ENCODE measurements at regions not wholly inside any gene's neighbourhood (a gene's known extent, or its start where the extent isn't known, plus 50 kb on each side); places are given as distances from the start of the nearest gene placed in this dataset.

GRCh38 chr3:148253713-148254112 lies 444.0 kb upstream of the AGTR1 start:
- ATAC-seq (ENCODE audit: poor library complexity) (no peak), DNase-seq (no peak)
- intact Hi-C loops (cut with DNase I), result no loop called here

- ATAC-seq (ENCODE audit: poor library complexity) (no peak), DNase-seq (no peak)
- intact Hi-C loops (cut with DNase I), result no loop called here
Observed at GRCh38 chr3:148254402-148254801, 443.3 kb upstream of the AGTR1 start.

GRCh38 chr3:148255981-148256969 lies 441.4 kb upstream of the AGTR1 start:
- DNase-seq (no peak), ATAC-seq (ENCODE audit: poor library complexity) (no peak)
- intact Hi-C loops (cut with DNase I), result no loop called here

GRCh38 chr3:148262980-148263379 lies 434.7 kb upstream of the AGTR1 start:
- no peak for DNase-seq
- intact Hi-C loops (cut with DNase I), result no loop called here
- ATAC-seq (ENCODE audit: poor library complexity), result no peak

DNA sequence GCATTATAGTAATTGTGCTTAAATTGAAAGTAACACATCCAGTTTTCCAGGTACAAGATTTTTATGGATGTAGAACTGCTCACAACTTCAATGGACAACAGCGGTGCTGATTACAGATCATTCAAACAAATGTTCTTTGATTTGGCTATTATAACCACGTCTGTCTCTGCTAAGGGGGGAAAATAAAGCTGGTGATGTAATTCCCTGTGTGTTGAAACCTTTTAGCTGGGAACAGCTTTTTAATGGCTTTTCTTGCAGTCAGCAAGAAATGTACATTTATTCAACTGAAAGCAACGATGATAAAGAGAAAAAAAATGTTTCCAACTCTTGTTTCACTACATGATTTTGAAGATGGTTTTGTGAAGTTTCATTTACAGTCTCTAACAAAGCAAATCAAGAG lies 431.9 kb upstream of the AGTR1 start:
- ATAC-seq (ENCODE audit: poor library complexity), result no peak
- DNase-seq, result no peak
- intact Hi-C loops (cut with DNase I), result no loop called here

- ATAC-seq (ENCODE audit: poor library complexity), result no peak
- no peak for DNase-seq
- intact Hi-C loops (cut with DNase I), result no loop called here
Observed at GRCh38 chr3:148266341-148266740, 431.4 kb upstream of the AGTR1 start.

- intact Hi-C loops (cut with DNase I), result no loop called here
- DNase-seq (no peak), ATAC-seq (ENCODE audit: poor library complexity) (no peak)
Observed at GRCh38 chr3:148269816-148270215, 427.9 kb upstream of the AGTR1 start.

DNA sequence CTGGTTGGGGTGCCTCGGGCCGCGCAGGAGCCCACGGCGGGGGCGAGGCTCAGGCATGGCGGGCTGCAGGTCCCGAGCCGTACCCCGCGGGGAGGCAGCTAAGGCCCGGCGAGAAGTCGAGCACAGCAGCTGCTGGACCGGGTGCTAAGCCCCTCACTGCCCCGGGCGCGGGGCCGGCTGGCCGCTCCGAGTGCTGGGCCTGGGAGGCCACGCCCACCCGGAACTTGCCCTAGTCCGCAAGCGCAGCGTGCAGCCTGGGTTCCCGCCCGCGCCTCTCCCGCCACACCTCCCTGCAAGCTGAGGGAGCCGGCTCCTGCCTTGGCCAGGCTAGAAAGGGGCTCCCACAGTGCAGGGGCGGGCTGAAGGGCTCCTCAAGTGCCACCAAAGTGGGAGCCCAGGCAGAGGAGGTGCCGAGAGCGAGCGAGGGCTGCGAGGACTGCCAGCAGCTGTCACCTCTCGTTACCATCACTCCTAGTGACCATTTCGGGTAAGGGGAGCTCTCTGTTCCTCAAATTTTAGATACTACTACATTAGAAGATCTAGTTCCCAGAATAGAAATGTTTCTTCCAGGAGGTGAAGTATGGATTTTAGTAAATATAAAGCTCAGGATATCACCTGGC lies 417.0 kb upstream of the AGTR1 start:
- ATAC-seq (ENCODE audit: poor library complexity) (no peak), DNase-seq (no peak)
- intact Hi-C loops (cut with DNase I), result no loop called here

- no peak for DNase-seq
- ATAC-seq (ENCODE audit: poor library complexity), result no peak
- intact Hi-C loops (cut with DNase I), result no loop called here
Observed at GRCh38 chr3:148289159-148289558, 408.5 kb upstream of the AGTR1 start.

GRCh38 chr3:148297013-148297412 lies 400.7 kb upstream of the AGTR1 start:
- intact Hi-C loops (cut with DNase I), result no loop called here
- DNase-seq, result no peak
- no peak for ATAC-seq (ENCODE audit: poor library complexity)

DNA sequence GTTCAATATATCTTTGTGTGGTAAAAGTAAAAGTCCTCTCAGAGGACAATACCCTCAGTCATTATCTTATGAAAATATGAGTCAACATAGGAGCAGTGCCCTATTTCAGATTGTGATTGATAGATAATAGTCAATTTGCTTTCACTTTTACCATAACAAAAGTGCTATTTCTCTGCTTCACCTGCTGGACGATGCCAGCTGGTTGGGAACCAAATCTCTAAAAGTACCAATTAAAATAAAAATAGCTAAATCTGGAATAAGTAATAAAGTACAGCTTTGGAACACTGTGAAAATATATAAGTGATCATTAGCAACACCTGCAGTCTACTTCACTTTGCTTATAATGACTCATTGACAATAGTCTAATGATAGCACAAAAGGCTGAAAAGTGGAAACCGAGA lies 390.3 kb upstream of the AGTR1 start:
- DNase-seq (no peak), ATAC-seq (ENCODE audit: poor library complexity) (no peak)
- intact Hi-C loops (cut with DNase I), result no loop called here

DNA sequence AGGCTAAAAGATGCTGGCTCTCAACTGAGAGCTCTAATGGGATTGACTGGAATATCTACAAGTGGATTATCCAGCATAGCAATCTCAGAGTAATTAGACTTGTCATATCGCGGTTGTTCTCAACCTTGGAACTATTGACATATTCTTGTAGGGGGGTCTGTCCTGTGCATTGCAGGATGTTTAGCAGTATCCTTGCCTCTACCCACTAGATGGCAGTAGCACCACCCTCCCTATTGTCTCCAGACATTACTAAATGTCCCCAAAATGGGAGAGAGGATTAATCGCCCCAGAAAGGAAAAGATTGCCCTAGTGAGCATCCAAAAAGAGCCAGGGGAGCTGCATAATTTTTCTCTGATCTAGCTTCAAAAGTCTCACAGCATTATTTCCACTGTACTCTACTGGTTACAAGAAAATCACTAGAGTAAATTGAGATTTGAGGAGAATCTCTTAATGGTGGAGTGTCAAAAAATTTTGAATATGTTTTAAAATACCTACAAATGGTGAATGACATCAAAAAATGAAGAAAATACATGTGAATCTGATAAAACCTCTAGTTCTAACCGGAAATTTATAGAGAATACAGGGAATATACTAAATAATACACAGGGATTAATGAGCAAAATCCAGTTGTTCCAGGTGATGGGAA lies 388.2 kb upstream of the AGTR1 start:
- DNase-seq, result no peak
- intact Hi-C loops (cut with DNase I), result no loop called here
- ATAC-seq (ENCODE audit: poor library complexity), result no peak

DNA sequence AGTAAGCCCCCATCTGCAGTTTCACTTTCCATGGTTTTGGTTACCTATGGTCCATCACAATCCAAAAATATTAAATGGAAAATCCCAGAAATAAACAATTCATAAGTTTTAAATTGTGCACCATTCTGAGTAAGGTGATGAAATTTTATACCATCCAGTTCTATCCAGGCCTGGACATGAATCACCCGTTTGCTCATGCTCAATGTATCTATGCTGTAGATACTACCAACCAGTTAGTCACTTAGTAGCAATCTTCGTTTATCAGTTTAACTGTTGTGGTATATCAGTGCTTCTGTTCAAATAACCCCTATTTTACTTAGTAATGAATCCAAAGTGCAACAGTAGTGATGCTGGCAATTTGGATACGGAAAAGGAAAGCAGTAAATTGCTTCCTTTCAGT lies 381.9 kb upstream of the AGTR1 start:
- DNase-seq (no peak), ATAC-seq (ENCODE audit: poor library complexity) (no peak)
- intact Hi-C loops (cut with DNase I), result no loop called here

DNA sequence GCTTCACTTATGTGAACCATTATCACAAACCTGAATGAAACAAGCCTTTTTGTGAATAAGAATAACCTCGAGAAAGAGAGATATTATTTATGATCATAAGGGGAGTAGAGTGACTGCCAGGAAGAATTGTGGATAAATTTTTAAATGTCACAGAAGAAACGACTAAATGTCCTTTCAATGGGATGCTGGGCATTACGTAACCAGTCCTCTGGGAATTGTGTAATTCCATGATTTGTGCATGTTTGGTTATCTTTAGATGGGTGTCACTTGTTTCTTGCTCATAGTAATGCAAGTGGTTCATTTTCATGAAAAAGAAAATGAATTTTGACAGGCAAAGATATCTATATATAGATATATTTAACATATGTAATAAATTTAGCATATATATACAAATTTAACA lies 379.5 kb upstream of the AGTR1 start:
- ATAC-seq (ENCODE audit: poor library complexity) (no peak), DNase-seq (no peak)
- intact Hi-C loops (cut with DNase I), result no loop called here

GRCh38 chr3:148319161-148319915 lies 378.4 kb upstream of the AGTR1 start:
- intact Hi-C loops (cut with DNase I), result no loop called here
- DNase-seq, result no peak
- no peak for ATAC-seq (ENCODE audit: poor library complexity)

- intact Hi-C loops (cut with DNase I), result no loop called here
- ATAC-seq (ENCODE audit: poor library complexity) (no peak), DNase-seq (no peak)
Observed at GRCh38 chr3:148319960-148320359, 377.7 kb upstream of the AGTR1 start.

GRCh38 chr3:148329481-148330235 lies 368.0 kb upstream of the AGTR1 start:
- no peak for ATAC-seq (ENCODE audit: poor library complexity)
- DNase-seq, result no peak
- intact Hi-C loops (cut with DNase I), result no loop called here

DNA sequence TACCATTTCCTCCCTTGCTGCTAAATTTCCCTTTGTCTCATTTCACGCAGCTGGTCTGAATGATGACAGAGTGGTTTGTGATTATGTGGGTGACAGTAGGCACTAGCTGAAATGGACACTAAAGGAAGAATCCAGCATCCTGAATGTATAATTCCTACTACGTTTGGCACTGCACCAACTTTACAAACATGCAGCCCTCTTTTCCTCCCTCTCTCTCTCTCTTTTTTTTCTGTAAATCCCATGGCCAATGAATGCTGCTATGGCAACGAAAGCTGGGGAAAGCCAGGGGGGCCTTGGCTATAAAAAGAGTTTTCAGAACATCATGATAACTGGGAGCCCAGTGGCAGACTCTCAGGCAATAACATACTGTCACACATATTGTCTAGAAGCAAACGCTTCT lies 367.2 kb upstream of the AGTR1 start:
- intact Hi-C loops (cut with DNase I), result no loop called here
- ATAC-seq (ENCODE audit: poor library complexity), result no peak
- no peak for DNase-seq
